Type B pancreatic cell (in vitro differentiated cells): ENCODE measurements at regions not wholly inside any gene's neighbourhood (a gene's known extent, or its start where the extent isn't known, plus 50 kb on each side); places are given as distances from the start of the nearest gene placed in this dataset.

Source experiments
- DNase-seq: peaks from one replicate; pipeline ENCODE4 v3.0.0; 2021; ENCODE audit warnings: mixed read lengths; ENCODE audit not compliant: unreplicated experiment; ENCODE audit errors: extremely low spot score
- H3K27ac Mint-ChIP-seq: 2 replicates; pipeline ENCODE4 v1.8.0; 2021; ENCODE audit warnings: mild to moderate bottlenecking, mixed read lengths
- H3K27me3 Mint-ChIP-seq: 2 replicates; pipeline ENCODE4 v1.8.0; 2021; ENCODE audit warnings: mixed read lengths
- H3K36me3 Mint-ChIP-seq: 2 replicates; pipeline ENCODE4 v1.8.0; 2021; ENCODE audit warnings: mixed read lengths
- H3K4me1 Mint-ChIP-seq: one replicate; pipeline ENCODE4 v1.8.0; 2021; ENCODE audit warnings: mixed read lengths; ENCODE audit not compliant: unreplicated experiment
- H3K4me3 Mint-ChIP-seq: 2 replicates; pipeline ENCODE4 v1.8.0; 2021; ENCODE audit warnings: mild to moderate bottlenecking, mixed read lengths
- H3K9me3 Mint-ChIP-seq: 2 replicates; pipeline ENCODE4 v1.8.0; 2021; ENCODE audit warnings: mixed read lengths
- TF ChIP-seq, protein P1 (sequence below): fragments of 200-600 bp; sonication (generic); conservative IDR thresholded peaks from 2 replicates; pipeline ENCODE4 v1.5.0; 2021; ENCODE audit warnings: antibody characterized with exemption, mild to moderate bottlenecking

- TF ChIP-seq, protein P1, sequence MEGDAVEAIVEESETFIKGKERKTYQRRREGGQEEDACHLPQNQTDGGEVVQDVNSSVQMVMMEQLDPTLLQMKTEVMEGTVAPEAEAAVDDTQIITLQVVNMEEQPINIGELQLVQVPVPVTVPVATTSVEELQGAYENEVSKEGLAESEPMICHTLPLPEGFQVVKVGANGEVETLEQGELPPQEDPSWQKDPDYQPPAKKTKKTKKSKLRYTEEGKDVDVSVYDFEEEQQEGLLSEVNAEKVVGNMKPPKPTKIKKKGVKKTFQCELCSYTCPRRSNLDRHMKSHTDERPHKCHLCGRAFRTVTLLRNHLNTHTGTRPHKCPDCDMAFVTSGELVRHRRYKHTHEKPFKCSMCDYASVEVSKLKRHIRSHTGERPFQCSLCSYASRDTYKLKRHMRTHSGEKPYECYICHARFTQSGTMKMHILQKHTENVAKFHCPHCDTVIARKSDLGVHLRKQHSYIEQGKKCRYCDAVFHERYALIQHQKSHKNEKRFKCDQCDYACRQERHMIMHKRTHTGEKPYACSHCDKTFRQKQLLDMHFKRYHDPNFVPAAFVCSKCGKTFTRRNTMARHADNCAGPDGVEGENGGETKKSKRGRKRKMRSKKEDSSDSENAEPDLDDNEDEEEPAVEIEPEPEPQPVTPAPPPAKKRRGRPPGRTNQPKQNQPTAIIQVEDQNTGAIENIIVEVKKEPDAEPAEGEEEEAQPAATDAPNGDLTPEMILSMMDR = no peak
- Mint-ChIP-seq H3K27ac (no peak overlapping the region), H3K4me1 (no peaks in the 10 kb centered on the region), H3K9me3 (no peaks in the 10 kb centered on the region), H3K36me3 (no peaks in the 10 kb centered on the region), H3K27me3 (peaks cover 15% of the 10 kb centered on the region), H3K4me3 (no peak overlapping the region)
- no peak for DNase-seq
Measured at GRCh38 chr6:40172272-40172671, 238.0 kb upstream of the MOCS1 start.

DNA sequence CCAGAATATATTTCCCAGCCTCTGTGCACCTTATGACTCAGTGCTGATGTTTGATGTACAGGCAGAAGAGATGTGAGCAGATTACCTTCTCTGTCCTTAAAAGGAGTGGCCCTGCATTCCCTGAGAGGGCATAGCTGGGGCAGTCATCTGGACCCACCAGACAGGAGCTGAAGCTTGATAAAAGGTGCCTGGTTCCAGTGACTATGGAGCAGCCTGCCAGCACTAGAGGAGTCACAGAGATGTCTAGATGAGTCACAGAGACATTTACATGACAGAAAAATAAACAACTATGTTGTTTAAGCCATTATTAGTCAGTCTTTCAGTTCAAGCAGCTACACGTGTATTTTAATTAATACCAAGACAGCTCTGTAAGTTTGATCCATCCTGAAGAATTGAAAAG lies 237.1 kb upstream of the MOCS1 start:
- no peak for DNase-seq

DNA sequence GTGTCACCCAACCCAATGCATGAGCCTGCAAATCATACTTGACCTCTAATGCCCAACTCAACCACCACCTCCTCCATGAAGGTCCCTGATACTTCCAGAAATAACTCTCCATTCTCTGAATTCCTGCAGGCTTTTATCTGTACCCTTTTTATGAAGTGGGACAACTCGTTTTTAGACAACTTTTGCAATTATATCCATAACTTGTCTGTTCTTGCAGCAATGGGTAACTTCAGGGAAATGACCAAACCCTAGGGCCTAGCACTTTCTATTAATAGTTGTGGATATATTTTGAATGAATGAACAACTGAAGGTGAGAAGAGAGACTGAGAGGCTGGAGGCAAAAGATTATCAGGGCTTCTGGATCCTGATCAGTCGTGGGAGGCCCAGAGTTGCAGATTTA lies 236.6 kb upstream of the MOCS1 start:
- no peak overlapping the region for H3K4me3 Mint-ChIP-seq
- peaks cover 4% of the 10 kb centered on the region for H3K4me1 Mint-ChIP-seq
- DNase-seq = no peak

More for the DNA sequence above, 237.1 kb upstream of the MOCS1 start:
- Mint-ChIP-seq H3K27me3 (peaks cover 8% of the 10 kb centered on the region), H3K9me3 (no peaks in the 10 kb centered on the region), H3K4me3 (no peak overlapping the region), H3K27ac (no peak overlapping the region), H3K4me1 (no peaks in the 10 kb centered on the region), H3K36me3 (no peaks in the 10 kb centered on the region)
- TF ChIP-seq, protein P1 = no peak

DNA sequence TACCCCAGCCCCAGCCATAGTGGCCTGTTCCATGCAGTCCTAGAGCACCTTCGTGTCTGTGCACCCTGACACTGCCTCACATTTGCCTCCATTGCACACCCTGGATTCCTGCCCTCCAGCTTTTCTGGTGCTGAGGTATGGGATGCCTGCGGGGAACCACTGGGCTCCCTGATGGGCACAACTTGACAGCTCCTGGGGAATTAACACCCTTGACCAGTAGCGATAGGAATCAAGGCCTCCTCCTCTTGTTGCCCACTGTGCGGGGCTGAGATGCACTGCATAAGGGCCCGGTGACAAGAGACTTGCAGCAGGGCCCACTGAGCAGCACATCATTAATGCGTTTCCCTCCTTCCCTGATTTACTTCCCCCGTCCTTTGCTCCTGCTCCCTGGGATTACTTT lies 235.6 kb upstream of the MOCS1 start:
- H3K9me3 Mint-ChIP-seq = no peaks in the 10 kb centered on the region
- no peak for DNase-seq
- H3K27ac Mint-ChIP-seq = no peak overlapping the region
- H3K36me3 Mint-ChIP-seq = no peaks in the 10 kb centered on the region
- no peak overlapping the region for H3K4me3 Mint-ChIP-seq
- peaks cover 7% of the 10 kb centered on the region for H3K27me3 Mint-ChIP-seq
- TF ChIP-seq, protein P1 = no peak
- H3K4me1 Mint-ChIP-seq = peaks cover 4% of the 10 kb centered on the region

More for the DNA sequence above, 236.6 kb upstream of the MOCS1 start:
- H3K27me3 Mint-ChIP-seq = peaks cover 7% of the 10 kb centered on the region
- no peak overlapping the region for H3K27ac Mint-ChIP-seq
- H3K9me3 Mint-ChIP-seq = no peaks in the 10 kb centered on the region
- TF ChIP-seq, protein P1 = no peak
- no peaks in the 10 kb centered on the region for H3K36me3 Mint-ChIP-seq

DNA sequence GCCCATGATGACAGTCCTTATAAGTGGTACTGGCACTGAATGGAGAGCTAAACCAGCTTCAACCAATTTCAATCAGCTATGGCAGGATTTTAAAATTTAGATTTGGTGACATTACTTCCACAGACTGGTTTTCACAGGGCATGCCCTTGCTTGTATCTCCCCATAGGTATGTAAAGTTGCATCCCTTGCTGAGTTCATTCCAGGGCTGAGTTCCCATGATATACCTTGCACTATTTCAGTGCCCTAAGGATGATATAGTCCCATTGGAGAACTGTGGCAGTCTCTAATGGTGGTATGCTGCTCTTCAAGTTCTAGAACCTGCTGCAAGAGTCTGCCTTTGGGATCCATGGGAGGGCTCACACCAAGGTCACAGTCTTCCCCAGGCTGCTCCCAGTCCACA lies 232.7 kb upstream of the MOCS1 start:
- TF ChIP-seq, protein P1 = no peak
- no peak overlapping the region for H3K27ac Mint-ChIP-seq
- H3K9me3 Mint-ChIP-seq = no peaks in the 10 kb centered on the region

More for the DNA sequence above, 232.7 kb upstream of the MOCS1 start:
- DNase-seq = no peak
- peaks cover 7% of the 10 kb centered on the region for H3K27me3 Mint-ChIP-seq
- H3K4me3 Mint-ChIP-seq = no peak overlapping the region
- H3K36me3 Mint-ChIP-seq = no peaks in the 10 kb centered on the region
- peaks cover 4% of the 10 kb centered on the region for H3K4me1 Mint-ChIP-seq
